GM06990 (cell line): ENCODE measurements at regions not wholly inside any gene's neighbourhood (a gene's known extent, or its start where the extent isn't known, plus 50 kb on each side); places are given as distances from the start of the nearest gene placed in this dataset.

Experiments used
- DNase-seq: peaks from one replicate; pipeline ENCODE4 v3.0.0-alpha.2; 2011; ENCODE audit not compliant: insufficient read length; ENCODE audit errors: extremely low read depth
- H3K27me3 ChIP-seq: replicated peaks from 2 replicates; pipeline ENCODE4 v1.6.0; 2011; ENCODE audit warnings: low read length; ENCODE audit not compliant: control insufficient read depth, insufficient read depth
- H3K36me3 ChIP-seq: 2 replicates; pipeline ENCODE4 v1.5.1; 2011; ENCODE audit warnings: low read length; ENCODE audit not compliant: control insufficient read depth, insufficient read depth
- H3K4me3 ChIP-seq: replicated peaks from 2 replicates; pipeline ENCODE4 v1.5.1; 2011; ENCODE audit warnings: low read depth, mild to moderate bottlenecking, control low read depth, low read length
- CTCF ChIP-seq: IDR thresholded peaks from 2 replicates; pipeline ENCODE4 v1.5.1; 2011; ENCODE audit warnings: low read length, control low read depth, mild to moderate bottlenecking, inconsistent platforms; ENCODE audit not compliant: insufficient read depth, poor library complexity, severe bottlenecking

- Histone ChIP-seq H3K36me3 (no peaks in the 10 kb centered on the region), H3K27me3 (no peaks in the 10 kb centered on the region), H3K4me3 (no peak overlapping the region)
- TF ChIP-seq CTCF: no peak
- DNase-seq: no peak
Measured at GRCh38 chr3:154023148-154023547, 98.0 kb upstream of the ARHGEF26 start.

GRCh38 chr3:154025007-154025406, 96.2 kb upstream of the ARHGEF26 start:
- no peak for DNase-seq
- Histone ChIP-seq H3K4me3 (no peak overlapping the region), H3K27me3 (no peaks in the 10 kb centered on the region), H3K36me3 (no peaks in the 10 kb centered on the region)
- TF ChIP-seq CTCF: no peak

- no peak overlapping the region for H3K4me3 ChIP-seq
- H3K27me3 ChIP-seq: no peaks in the 10 kb centered on the region
- TF ChIP-seq CTCF: no peak
- H3K36me3 ChIP-seq: no peaks in the 10 kb centered on the region
- no peak for DNase-seq
Measured at GRCh38 chr3:154029926-154030325, 91.3 kb upstream of the ARHGEF26 start.

- Histone ChIP-seq H3K36me3 (no peaks in the 10 kb centered on the region), H3K27me3 (no peaks in the 10 kb centered on the region), H3K4me3 (no peak overlapping the region)
- no peak for TF ChIP-seq CTCF
- no peak for DNase-seq
Measured at GRCh38 chr3:154034797-154035330, 86.3 kb upstream of the ARHGEF26 start.

- H3K36me3 ChIP-seq: no peaks in the 10 kb centered on the region
- no peaks in the 10 kb centered on the region; the same call in none of the 2 replicates for H3K27me3 ChIP-seq
- peak; percentile 32 for TF ChIP-seq CTCF
- H3K4me3 ChIP-seq: no peak overlapping the region
- no peak for DNase-seq
Measured at GRCh38 chr3:154040283-154040682, 80.9 kb upstream of the ARHGEF26 start.

- DNase-seq: no peak
- TF ChIP-seq CTCF: no peak
- Histone ChIP-seq H3K27me3 (no peaks in the 10 kb centered on the region; the same call in none of the 2 replicates), H3K36me3 (no peaks in the 10 kb centered on the region), H3K4me3 (no peak overlapping the region)
Measured at GRCh38 chr3:154044671-154045070, 76.5 kb upstream of the ARHGEF26 start.
